Upper lobe of right lung (tissue), 1 donor: ENCODE measurements at regions not wholly inside any gene's neighbourhood (a gene's known extent, or its start where the extent isn't known, plus 50 kb on each side); places are given as distances from the start of the nearest gene placed in this dataset.

Experiments
- ATAC-seq: fragments of 200-7000 bp; cut with Tn5 transposase; one replicate; pipeline ENCODE4 v1.9.1; 2020; ENCODE audit warnings: mild to moderate bottlenecking, moderate library complexity
- DNase-seq: peaks from one replicate; pipeline ENCODE4 v3.0.0-alpha.2; 2020
- H3K27ac ChIP-seq: fragments of 200-600 bp; one replicate; pipeline ENCODE4 v1.8.0; 2022
- H3K27me3 ChIP-seq: fragments of 200-600 bp; one replicate; pipeline ENCODE4 v1.8.0; 2022; ENCODE audit warnings: mild to moderate bottlenecking
- H3K36me3 ChIP-seq: fragments of 200-600 bp; one replicate; pipeline ENCODE4 v1.8.0; 2022
- H3K4me1 ChIP-seq: fragments of 200-600 bp; one replicate; pipeline ENCODE4 v1.8.0; 2022
- H3K4me3 ChIP-seq: fragments of 200-600 bp; one replicate; pipeline ENCODE4 v1.8.0; 2022; ENCODE audit warnings: mild to moderate bottlenecking
- H3K9me3 ChIP-seq: fragments of 200-600 bp; one replicate; pipeline ENCODE4 v1.8.0; 2022
- intact Hi-C: fragments of 100-400 bp; cut with DNase I; formaldehyde crosslinking; loops from one replicate; pipeline ENCODE4 v1.11.0; 2022
- TF ChIP-seq, protein P1 (sequence below): fragments of 200-600 bp; IDR thresholded peaks from one replicate; pipeline ENCODE4 v1.8.0; 2022; ENCODE audit warnings: antibody characterized with exemption
- donor health status: DM: no; HTN: yes; CAD: no; lungs with severe emphysema.

DNA sequence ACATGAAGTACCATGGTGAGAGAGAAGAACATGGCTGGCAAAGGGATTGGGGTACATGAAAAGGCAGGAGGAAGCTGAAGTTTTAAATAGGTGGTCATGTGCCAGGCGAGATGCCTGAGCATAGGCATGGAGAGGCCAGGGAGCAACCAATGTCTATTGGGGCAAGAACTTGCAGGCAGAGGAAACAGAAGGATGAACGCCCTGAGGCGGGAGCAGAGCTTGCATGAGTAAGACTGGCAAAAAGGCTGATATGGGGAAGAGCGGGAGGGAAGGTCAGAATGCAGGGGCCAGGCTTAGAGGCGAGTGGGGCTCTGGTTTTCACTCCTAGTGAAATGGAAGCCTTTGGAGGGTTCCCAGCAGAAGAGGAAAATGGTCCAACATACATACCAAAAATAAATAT is 52.5 kb upstream of the VSTM5 start:
- intact Hi-C loops, result no loop called here
- Histone ChIP-seq H3K4me3 (no peak overlapping the region), H3K27me3 (no peaks in the 10 kb centered on the region), H3K27ac (no peak overlapping the region), H3K36me3 (no peaks in the 10 kb centered on the region), H3K4me1 (no peaks in the 10 kb centered on the region), H3K9me3 (no peaks in the 10 kb centered on the region)
- TF ChIP-seq, protein P1, sequence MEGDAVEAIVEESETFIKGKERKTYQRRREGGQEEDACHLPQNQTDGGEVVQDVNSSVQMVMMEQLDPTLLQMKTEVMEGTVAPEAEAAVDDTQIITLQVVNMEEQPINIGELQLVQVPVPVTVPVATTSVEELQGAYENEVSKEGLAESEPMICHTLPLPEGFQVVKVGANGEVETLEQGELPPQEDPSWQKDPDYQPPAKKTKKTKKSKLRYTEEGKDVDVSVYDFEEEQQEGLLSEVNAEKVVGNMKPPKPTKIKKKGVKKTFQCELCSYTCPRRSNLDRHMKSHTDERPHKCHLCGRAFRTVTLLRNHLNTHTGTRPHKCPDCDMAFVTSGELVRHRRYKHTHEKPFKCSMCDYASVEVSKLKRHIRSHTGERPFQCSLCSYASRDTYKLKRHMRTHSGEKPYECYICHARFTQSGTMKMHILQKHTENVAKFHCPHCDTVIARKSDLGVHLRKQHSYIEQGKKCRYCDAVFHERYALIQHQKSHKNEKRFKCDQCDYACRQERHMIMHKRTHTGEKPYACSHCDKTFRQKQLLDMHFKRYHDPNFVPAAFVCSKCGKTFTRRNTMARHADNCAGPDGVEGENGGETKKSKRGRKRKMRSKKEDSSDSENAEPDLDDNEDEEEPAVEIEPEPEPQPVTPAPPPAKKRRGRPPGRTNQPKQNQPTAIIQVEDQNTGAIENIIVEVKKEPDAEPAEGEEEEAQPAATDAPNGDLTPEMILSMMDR, result no peak
- no peak for ATAC-seq
- DNase-seq, result no peak

DNA sequence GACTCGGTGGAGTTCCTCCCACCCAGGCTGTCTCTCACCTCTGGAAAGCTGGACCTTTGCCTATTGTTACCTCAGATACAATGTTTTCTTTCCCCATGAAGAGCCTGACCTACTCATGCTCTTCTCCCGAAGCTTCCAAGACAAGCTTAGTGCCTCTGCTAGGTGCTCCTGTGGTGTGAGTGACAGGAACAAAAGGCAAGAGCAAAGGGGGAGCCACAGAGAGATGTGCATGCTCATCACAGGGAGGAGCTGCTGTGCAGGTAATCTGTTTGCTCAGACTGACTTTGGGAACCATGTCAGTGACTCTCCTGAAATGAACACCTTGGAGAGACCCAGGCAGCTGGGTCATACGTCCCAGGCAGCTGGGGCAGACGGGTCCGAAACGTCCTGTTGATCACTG is 53.6 kb upstream of the VSTM5 start:
- TF ChIP-seq, protein P1, result no peak
- ATAC-seq (no peak), DNase-seq (no peak)
- H3K27me3 ChIP-seq, result no peaks in the 10 kb centered on the region
- no peak overlapping the region for H3K27ac ChIP-seq
- H3K36me3 ChIP-seq, result no peaks in the 10 kb centered on the region
- no peak overlapping the region for H3K4me3 ChIP-seq
- intact Hi-C loops, result no loop called here
- H3K9me3 ChIP-seq, result no peaks in the 10 kb centered on the region
- no peaks in the 10 kb centered on the region for H3K4me1 ChIP-seq

DNA sequence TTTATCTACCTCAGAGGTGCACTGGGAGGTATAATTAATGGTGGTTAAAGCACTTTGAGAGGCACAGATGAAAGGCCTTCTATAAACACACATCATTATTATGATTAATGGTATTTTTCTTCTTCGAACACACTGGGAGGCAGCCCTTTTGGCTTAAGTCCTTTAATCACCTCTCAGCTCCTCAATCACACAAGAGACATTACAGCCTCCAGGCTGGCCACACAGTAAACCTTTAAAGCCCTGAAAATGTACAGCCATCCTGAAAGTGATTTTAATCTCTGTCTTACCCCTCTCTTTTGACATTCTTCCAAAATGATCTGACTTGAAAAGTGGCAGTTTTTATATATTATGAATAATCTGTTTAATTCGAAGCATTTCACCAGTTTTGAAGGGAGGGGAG is 54.3 kb upstream of the VSTM5 start:
- Histone ChIP-seq H3K4me3 (no peak overlapping the region), H3K36me3 (no peaks in the 10 kb centered on the region), H3K27me3 (no peaks in the 10 kb centered on the region), H3K4me1 (no peaks in the 10 kb centered on the region), H3K27ac (no peak overlapping the region), H3K9me3 (no peaks in the 10 kb centered on the region)
- intact Hi-C loops, result no loop called here
- ATAC-seq (no peak), DNase-seq (no peak)
- TF ChIP-seq, protein P1, result no peak

DNA sequence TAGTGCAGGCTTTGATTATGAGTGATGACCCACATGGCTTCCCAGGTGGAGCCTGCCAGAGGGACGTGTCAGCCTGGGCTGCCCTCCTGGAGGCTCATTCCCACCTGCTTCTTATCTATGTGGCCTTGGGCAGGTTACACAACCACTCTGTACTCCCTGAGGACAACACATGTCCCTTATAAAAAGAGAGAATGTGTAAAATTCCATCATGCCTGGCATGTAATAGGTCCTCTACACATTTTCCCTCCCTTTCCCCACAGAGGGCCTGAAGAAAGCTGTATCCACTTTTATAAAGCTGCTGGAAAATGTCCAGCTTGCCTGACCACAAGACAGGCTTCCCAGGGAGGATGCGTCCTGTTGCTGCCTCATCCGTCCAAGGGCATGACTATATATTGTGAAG is 55.0 kb upstream of the VSTM5 start:
- no peak for ATAC-seq
- no peak for DNase-seq
- TF ChIP-seq, protein P1, result no peak
- Histone ChIP-seq H3K27me3 (no peaks in the 10 kb centered on the region), H3K9me3 (no peaks in the 10 kb centered on the region), H3K4me3 (no peak overlapping the region), H3K27ac (no peak overlapping the region), H3K36me3 (no peaks in the 10 kb centered on the region), H3K4me1 (no peaks in the 10 kb centered on the region)
- intact Hi-C loops, result no loop called here

DNA sequence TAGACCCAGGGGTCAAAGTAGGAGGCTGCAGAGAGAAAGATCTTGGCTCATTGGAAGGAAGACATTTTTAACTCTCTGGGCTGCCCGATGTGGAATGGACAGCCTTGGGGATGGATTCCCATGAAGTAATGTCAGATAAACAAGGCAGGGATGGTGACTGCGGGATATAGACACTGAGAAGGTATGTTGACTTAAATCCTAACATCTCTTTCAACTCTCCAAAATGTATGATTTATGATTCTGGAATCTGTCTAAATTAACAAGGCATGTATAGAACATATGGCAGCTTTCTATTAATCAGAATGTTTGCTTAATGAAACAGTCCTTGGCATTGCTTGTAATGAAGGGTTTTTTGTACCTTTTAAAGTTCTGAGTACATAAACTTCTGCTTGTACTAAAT is 56.1 kb upstream of the VSTM5 start:
- no peak for DNase-seq
- intact Hi-C loops, result no loop called here
- Histone ChIP-seq H3K36me3 (no peaks in the 10 kb centered on the region), H3K27me3 (no peaks in the 10 kb centered on the region), H3K4me1 (no peaks in the 10 kb centered on the region), H3K27ac (no peak overlapping the region), H3K9me3 (no peaks in the 10 kb centered on the region), H3K4me3 (no peak overlapping the region)
- TF ChIP-seq, protein P1, result no peak
- no peak for ATAC-seq

DNA sequence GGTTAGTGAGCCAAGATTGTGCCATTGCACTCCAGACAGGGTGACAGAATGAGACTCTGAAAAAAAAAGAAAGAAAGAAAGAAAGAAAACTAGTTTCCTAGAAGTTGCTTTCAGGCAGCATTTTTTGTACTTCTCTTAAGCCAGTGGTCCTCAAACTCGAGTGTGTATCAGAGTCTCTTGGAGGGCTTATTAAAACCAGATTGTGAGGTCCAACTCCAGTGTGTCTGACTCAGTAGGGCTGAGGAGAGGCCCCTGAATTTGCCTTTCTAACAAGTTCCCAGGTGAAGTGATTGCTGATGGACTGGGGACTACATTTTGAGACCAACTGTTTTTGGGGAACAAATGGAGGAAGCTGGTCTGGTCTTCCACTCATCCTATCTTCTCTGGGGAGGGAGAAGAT is 57.5 kb upstream of the VSTM5 start:
- TF ChIP-seq, protein P1, result no peak

More for the DNA sequence above, 57.5 kb upstream of the VSTM5 start:
- H3K36me3 ChIP-seq, result no peaks in the 10 kb centered on the region
- intact Hi-C loops, result no loop called here
- DNase-seq (no peak), ATAC-seq (no peak)
- no peaks in the 10 kb centered on the region for H3K4me1 ChIP-seq
- H3K4me3 ChIP-seq, result no peak overlapping the region
- no peak overlapping the region for H3K27ac ChIP-seq
- H3K27me3 ChIP-seq, result no peaks in the 10 kb centered on the region
- H3K9me3 ChIP-seq, result no peaks in the 10 kb centered on the region
